Lung microvascular endothelial cell (primary cell): ENCODE measurements at regions not wholly inside any gene's neighbourhood (a gene's known extent, or its start where the extent isn't known, plus 50 kb on each side); places are given as distances from the start of the nearest gene placed in this dataset.

Source experiments
- DNase-seq, 2 donors: peaks; one replicate each; pipeline versions ENCODE4 v3.0.0 to v3.0.0-alpha.2; 2010; ENCODE audit warnings: low read depth in 2 of 2

- no peak for DNase-seq
Observed at GRCh38 chr3:6091262-6091661, 769.7 kb upstream of the GRM7 start.

- no peak for DNase-seq
Observed at GRCh38 chr3:6095006-6095405, 765.9 kb upstream of the GRM7 start.

- DNase-seq, result no peak
Observed at GRCh38 chr3:6097021-6097420, 763.9 kb upstream of the GRM7 start.

- DNase-seq, result no peak
Observed at GRCh38 chr3:6097556-6097955, 763.4 kb upstream of the GRM7 start.

GRCh38 chr3:6098516-6099157 lies 762.3 kb upstream of the GRM7 start:
- DNase-seq, result no peak

DNA sequence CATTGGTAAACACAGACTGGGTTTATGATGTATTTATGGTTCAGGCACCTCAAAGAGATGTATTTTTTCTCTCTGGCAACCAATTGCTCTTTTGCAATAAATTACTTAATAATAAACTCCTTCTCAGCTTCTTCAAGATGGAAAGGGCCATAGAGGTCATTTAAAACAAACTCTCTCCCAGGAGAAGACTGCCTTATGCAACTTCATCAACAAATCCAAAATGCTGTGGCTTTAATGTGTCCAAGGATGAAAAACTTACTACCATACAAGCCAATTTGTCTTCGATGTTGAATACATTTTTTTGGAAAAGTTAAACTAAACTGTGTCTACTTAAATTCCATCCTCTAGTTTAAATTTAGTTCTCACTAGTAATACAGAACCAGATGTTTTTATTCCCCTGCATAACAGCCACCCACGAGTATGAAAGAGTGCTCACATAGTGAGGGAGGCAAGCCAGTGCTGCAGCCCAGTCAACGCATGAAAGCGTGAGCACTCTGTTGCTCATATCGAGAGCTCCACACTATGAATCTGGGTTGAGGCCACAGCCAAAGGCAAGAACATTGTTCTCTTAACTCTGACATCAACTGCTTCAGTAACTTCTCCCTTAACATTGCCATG lies 761.3 kb upstream of the GRM7 start:
- no peak for DNase-seq

- DNase-seq, result no peak
Observed at GRCh38 chr3:6105187-6105586, 755.7 kb upstream of the GRM7 start.

DNA sequence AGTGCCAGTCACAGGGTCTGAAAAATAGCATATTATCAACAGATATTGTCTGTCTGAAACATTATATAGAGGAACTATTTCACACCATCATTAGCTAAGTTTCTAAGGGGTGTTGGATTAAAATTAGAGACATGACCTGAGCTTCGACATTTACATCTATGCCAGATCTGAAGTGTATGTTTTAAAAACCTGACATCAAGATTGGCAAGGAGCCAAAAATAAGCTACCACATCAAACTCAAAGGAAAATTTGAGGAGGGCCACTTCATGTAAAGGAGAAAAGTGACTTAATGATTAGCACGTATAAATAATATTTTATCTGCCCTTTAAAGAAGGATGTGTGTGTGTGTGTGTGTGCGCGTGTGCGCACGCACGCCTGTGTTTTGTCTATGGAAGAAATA lies 752.0 kb upstream of the GRM7 start:
- DNase-seq, result no peak

DNA sequence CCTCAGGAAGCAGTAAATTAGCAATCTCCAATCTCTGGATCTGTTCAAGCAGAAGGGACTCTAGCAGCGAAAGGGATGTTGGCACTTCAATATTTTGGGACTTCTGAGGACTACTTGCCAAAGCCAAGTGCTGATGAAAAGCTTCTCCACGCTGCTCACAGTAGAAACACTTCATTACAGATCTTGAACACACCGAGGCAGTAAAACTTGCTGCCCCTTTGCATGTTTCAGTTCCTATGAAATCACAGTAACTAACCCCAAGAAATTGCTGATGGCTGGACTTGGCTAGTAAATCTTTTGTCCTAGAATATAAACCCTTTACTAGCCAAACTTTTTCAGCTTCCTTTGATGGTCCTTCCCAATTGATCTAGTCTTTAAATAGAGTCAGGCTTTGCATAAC lies 750.5 kb upstream of the GRM7 start:
- DNase-seq, result no peak

DNA sequence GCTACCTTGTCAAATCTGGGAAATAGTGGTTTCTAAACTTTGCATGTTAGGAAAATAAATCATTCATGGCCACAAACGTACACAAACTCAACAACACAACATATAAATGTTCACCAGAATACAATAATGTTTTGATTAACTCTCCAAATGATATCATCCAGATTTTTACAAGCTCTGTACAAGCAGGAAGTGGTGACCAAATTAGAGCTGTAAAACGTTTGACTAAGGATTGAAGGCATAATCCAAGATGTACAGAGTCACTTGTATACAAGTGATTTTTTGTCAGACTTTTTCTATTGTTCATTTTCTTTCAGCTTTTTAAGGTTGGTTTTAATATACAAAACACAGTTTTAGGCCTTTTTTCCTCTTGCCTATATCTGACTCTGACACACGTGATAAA lies 748.4 kb upstream of the GRM7 start:
- DNase-seq, result no peak

DNA sequence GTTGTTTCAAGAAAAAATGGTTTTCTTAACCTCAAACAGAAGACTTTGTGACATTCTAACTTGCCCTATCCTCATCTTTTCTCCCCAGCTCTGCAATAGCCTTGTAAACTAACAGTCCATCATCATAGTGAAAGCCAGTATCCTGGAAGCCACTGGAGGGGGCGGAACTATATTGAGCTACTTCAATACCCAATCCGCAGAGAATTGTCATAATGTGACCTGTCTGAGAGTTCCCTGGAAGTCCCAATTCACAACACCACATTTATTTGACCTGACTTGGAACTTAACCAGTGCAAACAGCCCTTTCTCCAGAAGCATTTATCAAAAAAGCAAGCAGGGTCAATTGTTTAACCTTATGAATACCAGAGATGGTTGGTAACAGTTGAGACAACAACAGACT lies 747.6 kb upstream of the GRM7 start:
- no peak for DNase-seq

DNA sequence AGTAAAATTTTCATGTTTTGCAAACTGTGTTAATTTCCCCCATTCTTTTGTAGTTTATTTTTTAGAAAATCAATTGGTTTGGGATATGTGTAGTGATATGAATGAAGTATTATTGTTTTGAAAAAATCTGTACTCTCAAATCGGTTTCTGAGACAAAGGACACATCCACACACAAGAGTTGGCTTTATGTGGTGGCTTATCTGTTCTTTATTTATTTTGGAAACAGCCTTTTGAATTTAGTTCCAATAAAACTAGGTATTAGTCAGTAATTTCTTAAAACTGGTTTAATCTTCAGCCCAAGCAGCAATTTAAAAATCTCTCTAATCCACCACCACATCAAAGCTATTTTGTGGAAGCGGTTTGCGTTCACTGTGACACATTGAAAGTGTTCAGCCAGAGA lies 741.5 kb upstream of the GRM7 start:
- no peak for DNase-seq

DNA sequence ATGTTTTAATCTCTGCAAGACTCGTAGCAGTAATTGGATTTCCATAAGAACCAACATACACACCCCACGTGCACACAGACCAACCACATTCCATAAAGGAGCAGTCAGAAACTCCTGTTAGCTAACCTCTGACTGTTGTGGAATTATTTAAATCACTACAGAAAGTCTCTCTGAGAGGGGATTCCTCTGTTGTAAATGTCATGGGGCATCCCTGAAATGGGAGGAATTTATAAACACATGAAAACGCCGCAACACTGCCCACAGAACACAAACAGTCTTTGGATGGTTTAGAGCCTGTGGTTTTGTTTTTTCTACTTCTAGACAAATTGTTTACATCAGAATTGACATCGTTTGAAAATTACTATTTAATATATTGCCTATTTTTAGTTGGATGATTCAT lies 740.1 kb upstream of the GRM7 start:
- DNase-seq, result no peak

DNA sequence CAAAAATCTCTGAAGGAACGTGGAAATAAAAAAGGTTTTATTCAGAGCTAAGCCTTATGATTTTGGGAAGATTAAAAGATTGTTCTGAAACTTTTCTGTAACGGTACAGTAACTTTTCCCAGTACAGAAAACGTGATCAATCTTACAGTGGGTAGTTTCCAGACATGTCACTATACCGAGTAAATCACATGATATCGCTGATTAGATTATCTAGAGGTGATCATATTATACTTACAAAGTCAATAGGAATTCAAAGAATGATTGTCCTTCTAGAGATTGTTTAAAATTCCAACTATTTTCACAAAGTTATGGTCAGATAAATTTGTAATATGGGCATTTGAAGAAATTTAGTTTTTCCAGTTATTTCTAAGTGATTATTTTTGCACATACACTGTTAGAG lies 736.0 kb upstream of the GRM7 start:
- DNase-seq, result no peak

DNA sequence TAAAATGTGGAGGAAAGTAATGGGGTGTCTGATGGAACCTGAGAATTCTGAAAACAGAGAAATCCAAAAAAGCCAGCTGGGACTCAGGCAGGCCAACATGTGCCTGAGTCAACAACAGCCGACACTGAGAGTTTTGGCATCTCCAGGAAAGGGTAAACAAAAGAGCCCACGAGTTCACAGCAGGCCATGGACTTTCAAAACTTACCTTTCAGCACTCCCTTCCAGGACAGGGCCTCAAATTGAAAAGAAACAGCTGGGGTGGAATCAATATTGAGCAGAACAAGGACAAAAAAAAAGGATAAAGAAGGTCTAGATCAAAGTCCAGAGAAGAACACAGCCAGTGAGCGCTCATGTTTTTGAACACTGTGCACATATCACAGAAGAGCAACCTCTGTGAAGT lies 735.4 kb upstream of the GRM7 start:
- DNase-seq, result no peak

GRCh38 chr3:6132684-6133432 lies 728.1 kb upstream of the GRM7 start:
- no peak for DNase-seq

- no peak for DNase-seq
Observed at GRCh38 chr3:6142707-6143106, 718.2 kb upstream of the GRM7 start.

- DNase-seq, result no peak
Observed at GRCh38 chr3:6147883-6148282, 713.0 kb upstream of the GRM7 start.

GRCh38 chr3:6155650-6156338 lies 705.1 kb upstream of the GRM7 start:
- DNase-seq, result no peak

GRCh38 chr3:6165951-6166350 lies 695.0 kb upstream of the GRM7 start:
- no peak for DNase-seq

DNA sequence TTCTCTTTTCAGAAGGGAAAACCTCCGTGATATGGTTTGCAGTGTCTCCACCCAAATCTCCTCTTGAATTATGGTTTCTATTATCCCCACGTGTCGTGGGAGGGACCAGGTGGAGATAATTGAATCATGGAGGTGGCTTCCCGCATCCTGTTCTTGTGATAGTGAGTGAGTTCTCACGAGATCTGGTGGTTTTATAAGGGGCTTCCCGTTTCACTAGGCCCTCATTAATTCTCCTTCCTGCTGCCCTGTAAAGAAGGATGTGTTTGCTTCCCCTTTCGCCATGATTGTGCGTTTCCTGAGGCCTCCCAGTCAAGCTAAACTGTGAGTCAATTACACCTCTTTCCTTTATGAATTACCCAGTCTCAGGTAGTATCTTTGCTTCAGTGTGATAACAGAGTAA lies 692.7 kb upstream of the GRM7 start:
- peak in 1 of 2 donors; percentile 1 for DNase-seq

DNA sequence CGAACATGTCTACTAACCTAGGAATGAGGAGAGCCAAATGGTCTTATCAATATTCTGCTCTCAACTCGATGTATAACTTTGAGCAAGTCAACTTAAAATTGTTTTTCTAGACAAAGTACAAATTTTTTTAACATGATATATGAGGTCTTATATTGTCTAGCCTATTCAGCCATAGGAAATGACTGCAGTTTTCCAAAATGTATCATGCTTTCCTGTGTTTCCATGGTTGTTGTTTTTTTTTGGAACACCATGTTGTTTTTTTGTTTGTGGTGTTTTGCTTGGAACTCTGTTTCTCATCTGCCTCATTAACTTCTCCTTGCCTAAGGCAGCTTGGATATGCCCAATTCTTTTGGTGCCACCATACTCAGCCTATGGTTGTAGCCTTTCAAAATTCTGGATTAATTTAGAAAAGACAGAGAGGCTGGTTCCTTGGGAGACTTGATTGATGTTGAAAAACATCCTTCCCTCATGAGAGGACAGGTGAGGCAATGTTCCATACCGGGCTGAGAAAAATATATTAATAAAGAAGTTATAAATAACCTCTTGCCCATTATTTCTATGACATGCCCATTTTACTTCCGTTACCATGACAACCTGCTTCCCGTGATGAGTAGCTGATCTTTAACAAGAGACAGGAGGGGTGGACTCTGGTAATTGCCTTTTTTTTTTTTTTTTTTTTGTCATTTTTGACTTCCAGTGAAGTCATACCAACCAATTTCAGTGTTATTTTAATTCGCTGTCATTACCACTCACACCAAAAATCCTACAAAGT lies 687.9 kb upstream of the GRM7 start:
- peak; percentile 50 to 76 for DNase-seq
